Psoas muscle (tissue), 7 donors: ENCODE measurements at regions not wholly inside any gene's neighbourhood (a gene's known extent, or its start where the extent isn't known, plus 50 kb on each side); places are given as distances from the start of the nearest gene placed in this dataset.

Experiments used
- ATAC-seq, 4 donors: fragments of 200-7000 bp; cut with Tn5 transposase; one replicate each; pipeline ENCODE4 v1.9.1; 2020; ENCODE audit warnings: moderate library complexity in 3 of 4, mild to moderate bottlenecking in 2 of 4
- DNase-seq, 2 donors: peaks; one replicate each; pipeline ENCODE4 v3.0.0-alpha.2; 2020
- H3K27ac ChIP-seq: fragments of 200-600 bp; one replicate; pipeline ENCODE4 v1.8.0; 2022
- H3K27me3 ChIP-seq, 3 donors: fragments of 200-600 bp in 1 of 3; one replicate each; pipeline versions ENCODE4 v1.6.1 to v1.8.0; 2013 to 2022; ENCODE audit warnings: low read length in 2 of 3, mild to moderate bottlenecking in 2 of 3, moderate library complexity in 1 of 3; ENCODE audit not compliant: insufficient read depth in 3 of 3
- H3K36me3 ChIP-seq, 2 donors: fragments of 200-600 bp in 1 of 2; one replicate each; pipeline versions ENCODE4 v1.6.1 to v1.8.0; 2013 to 2022; ENCODE audit warnings: low read depth in 1 of 2, mild to moderate bottlenecking in 1 of 2, moderate library complexity in 1 of 2; ENCODE audit not compliant: insufficient read depth in 1 of 2
- H3K4me1 ChIP-seq: fragments of 200-600 bp; one replicate; pipeline ENCODE4 v1.8.0; 2022
- H3K4me3 ChIP-seq: fragments of 200-600 bp; one replicate; pipeline ENCODE4 v1.8.0; 2022; ENCODE audit warnings: mild to moderate bottlenecking
- H3K9me3 ChIP-seq: fragments of 200-600 bp; one replicate; pipeline ENCODE4 v1.8.0; 2022
- WGBS, 3 donors: extraction: QIAGEN DNeasy Blood & Tissue Kit; methylation state at CpG; one replicate each; pipeline versions ENCODE4 v1.1.6 to v1.1.7; 2013; 5-methylcytosine and 5-hydroxymethylcytosine counted together
- intact Hi-C, 2 donors: fragments of 100-400 bp; cut with DNase I; formaldehyde crosslinking; loops; one replicate each; pipeline versions ENCODE4 v1.11.0 to v1.14.2; 2022
- TF ChIP-seq, protein P1 (sequence below): fragments of 200-600 bp; IDR thresholded peaks from one replicate; pipeline ENCODE4 v1.8.0; 2022; ENCODE audit warnings: antibody characterized with exemption
- donor health status: healthy with polysubstance abuse.
- donor health status: DM: no; HTN: no; CAD: no; lungs with moderate emphysema.
- donor health status: Bipolar disorder and iron deficiency.
- donor health status: healthy.
- donor health status: DM: yes; HTN: yes; CAD: no.
- donor health status: DM: no; HTN: no; CAD: no.
- donor health status: DM: yes; HTN: yes; CAD: no.

DNA sequence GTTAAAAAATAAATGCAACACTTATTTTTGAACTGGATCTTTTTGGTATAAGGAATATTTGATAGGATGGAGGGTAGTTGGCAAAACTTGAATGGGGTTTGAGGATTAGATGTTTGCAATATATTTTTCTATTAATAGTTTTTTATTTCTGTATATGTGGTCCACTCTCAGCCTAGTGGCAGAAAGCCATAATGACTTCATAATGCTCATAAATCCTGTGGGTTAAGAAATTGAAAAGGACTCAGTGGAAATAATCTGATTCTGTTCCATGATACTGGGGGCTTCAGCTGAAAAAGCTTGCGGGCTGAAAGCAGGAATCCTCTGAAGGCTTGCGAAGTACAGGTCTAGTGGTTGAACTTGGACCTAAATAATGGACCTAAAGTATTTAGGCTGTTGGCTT is 1028.6 kb upstream of the PRMT6 start:
- Histone ChIP-seq H3K4me3 (no peak overlapping the region), H3K27ac (no peak overlapping the region), H3K27me3 (no peaks in the 10 kb centered on the region), H3K36me3 (no peaks in the 10 kb centered on the region), H3K9me3 (no peaks in the 10 kb centered on the region), H3K4me1 (no peaks in the 10 kb centered on the region)
- 70 to 81% (median 79%) methylated on average over 2 of the region's 2 CpGs for WGBS, 3 donors
- intact Hi-C loops, result no loop called here
- ATAC-seq (no peak), DNase-seq (no peak)
- TF ChIP-seq, protein P1, sequence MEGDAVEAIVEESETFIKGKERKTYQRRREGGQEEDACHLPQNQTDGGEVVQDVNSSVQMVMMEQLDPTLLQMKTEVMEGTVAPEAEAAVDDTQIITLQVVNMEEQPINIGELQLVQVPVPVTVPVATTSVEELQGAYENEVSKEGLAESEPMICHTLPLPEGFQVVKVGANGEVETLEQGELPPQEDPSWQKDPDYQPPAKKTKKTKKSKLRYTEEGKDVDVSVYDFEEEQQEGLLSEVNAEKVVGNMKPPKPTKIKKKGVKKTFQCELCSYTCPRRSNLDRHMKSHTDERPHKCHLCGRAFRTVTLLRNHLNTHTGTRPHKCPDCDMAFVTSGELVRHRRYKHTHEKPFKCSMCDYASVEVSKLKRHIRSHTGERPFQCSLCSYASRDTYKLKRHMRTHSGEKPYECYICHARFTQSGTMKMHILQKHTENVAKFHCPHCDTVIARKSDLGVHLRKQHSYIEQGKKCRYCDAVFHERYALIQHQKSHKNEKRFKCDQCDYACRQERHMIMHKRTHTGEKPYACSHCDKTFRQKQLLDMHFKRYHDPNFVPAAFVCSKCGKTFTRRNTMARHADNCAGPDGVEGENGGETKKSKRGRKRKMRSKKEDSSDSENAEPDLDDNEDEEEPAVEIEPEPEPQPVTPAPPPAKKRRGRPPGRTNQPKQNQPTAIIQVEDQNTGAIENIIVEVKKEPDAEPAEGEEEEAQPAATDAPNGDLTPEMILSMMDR, result no peak

DNA sequence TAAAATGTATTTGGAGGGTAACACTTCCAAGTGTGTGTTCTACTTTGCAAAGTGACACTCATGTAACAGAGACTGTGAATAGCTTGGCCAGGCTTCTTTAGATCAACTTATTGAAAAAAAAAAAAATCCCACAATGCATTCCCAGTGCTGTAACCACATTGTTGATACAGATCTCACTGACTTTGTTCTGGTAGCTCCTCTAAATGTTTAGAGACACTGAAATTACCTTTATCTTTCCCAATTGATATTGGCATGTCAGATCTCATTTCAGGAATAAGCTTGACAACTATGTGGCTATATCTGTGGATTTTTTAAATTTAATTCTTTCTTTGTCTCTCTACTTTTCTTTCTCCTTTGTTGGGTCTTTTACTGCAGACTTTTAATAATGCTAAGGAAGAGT is 1018.9 kb upstream of the PRMT6 start:
- no peak for DNase-seq
- Histone ChIP-seq H3K27ac (no peak overlapping the region), H3K36me3 (no peaks in the 10 kb centered on the region), H3K9me3 (no peaks in the 10 kb centered on the region), H3K4me1 (no peaks in the 10 kb centered on the region), H3K4me3 (no peak overlapping the region), H3K27me3 (no peaks in the 10 kb centered on the region)
- intact Hi-C loops, result no loop called here
- no peak for ATAC-seq
- TF ChIP-seq, protein P1, result no peak

DNA sequence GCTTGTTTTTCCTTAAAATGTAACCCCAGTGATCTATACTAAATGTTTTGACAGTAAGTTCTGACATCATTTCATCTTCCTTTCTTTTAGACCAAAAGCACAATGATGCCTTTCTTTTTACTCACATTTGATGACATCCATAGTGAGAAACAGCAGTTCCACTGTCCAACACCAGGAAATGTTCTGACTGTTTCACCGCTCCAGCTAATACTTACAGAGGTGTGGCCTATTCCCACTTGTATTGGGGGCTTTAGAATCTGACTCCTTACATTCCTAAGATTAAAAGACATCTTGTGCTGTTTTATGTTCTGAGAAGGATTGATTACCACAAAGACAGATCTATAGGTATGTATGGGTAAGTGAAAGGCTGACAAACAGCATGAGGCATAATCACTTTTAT is 1018.2 kb upstream of the PRMT6 start:
- no peaks in the 10 kb centered on the region for H3K27me3 ChIP-seq
- no peak overlapping the region for H3K4me3 ChIP-seq
- intact Hi-C loops, result no loop called here
- TF ChIP-seq, protein P1, result no peak
- no peak for ATAC-seq
- WGBS, 3 donors, result 21 to 38% (median 22%) methylated on average over 1 of the region's 1 CpG
- no peaks in the 10 kb centered on the region for H3K9me3 ChIP-seq
- H3K4me1 ChIP-seq, result no peaks in the 10 kb centered on the region
- no peaks in the 10 kb centered on the region for H3K36me3 ChIP-seq
- no peak for DNase-seq
- H3K27ac ChIP-seq, result no peak overlapping the region

DNA sequence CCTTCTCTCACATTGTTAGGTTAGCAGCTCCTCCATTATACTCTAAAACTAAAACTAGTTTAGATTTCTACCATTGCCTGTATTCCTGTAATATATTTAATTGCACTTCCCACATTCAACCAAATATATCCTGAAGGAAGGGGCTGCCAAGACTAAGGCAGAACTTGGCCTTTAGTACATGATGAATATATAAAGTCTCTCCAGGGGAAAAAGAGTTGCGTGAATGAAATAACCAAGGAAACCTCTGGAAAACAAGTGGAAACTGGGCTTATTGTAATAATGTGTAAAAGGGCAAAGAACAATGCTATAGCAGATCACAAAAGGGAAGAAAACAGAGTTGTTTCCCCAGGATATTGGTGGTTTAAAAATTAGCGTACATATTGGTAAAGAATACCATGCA is 1012.5 kb upstream of the PRMT6 start:
- no peaks in the 10 kb centered on the region for H3K27me3 ChIP-seq
- ATAC-seq (no peak), DNase-seq (no peak)
- H3K9me3 ChIP-seq, result no peaks in the 10 kb centered on the region
- no peak overlapping the region for H3K27ac ChIP-seq
- intact Hi-C loops, result no loop called here
- no peak overlapping the region for H3K4me3 ChIP-seq
- no peaks in the 10 kb centered on the region for H3K4me1 ChIP-seq
- WGBS, 3 donors, result 78 to 85% (median 79%) methylated on average over 2 of the region's 2 CpGs
- TF ChIP-seq, protein P1, result no peak
- H3K36me3 ChIP-seq, result no peaks in the 10 kb centered on the region

DNA sequence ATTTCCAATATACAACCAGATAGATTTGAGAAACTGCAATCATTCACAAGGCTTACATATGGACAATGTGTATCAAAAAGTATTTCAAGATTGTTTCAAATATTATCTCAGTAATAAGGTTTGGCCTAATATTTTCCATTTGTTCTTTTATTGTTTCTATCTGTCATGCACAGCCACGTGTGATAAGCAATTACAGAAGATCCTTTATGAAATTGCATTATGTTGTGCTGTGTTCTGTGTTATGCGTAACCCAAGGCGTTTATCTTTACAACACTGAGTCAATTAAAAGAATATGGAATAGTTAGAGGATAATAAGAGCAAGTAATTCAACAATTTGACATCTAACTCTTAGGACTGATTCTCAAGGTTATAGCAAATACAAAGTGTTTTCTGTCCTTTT is 1009.3 kb upstream of the PRMT6 start:
- WGBS, 3 donors, result 72 to 79% (median 73%) methylated on average over 3 of the region's 3 CpGs
- intact Hi-C loops, result no loop called here
- DNase-seq, result no peak
- TF ChIP-seq, protein P1, result no peak
- Histone ChIP-seq H3K27ac (no peak overlapping the region), H3K4me3 (no peak overlapping the region), H3K4me1 (no peaks in the 10 kb centered on the region), H3K9me3 (no peaks in the 10 kb centered on the region), H3K36me3 (no peaks in the 10 kb centered on the region), H3K27me3 (no peaks in the 10 kb centered on the region)
- ATAC-seq, result no peak
